ENCODE measurements at regions not wholly inside any gene's neighbourhood (a gene's known extent, or its start where the extent isn't known, plus 50 kb on each side); places are given as distances from the start of the nearest gene placed in this dataset.

DNA sequence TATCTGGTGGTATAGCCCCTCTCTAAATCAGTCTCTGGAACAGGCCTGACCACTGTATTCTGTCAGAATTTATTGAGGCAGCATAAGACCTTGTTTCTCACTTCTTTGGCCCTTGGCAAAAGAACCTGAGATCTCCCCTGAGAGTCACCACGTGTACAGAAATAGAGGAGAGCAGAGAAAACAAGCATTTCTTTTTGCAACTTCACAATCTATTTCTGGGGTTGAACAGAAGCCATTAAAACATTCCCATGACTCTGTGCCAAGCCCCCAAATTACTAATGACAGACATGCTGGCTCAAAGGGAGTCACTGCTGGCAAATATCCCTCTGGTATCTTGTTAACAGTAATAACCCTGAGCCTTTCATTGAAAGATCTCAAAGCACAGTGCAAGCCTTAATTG lies 395.3 kb downstream of the MAFB start:
- Histone ChIP-seq H3K36me3 (ENCODE audit: insufficient read depth, low read length) (no peaks in the 10 kb centered on the region), H3K9me3 (ENCODE audit: insufficient read depth, low read depth, low read length) (0 out of 2 replicates have a peak, but pooled peaks cover 5% of the 10 kb centered on the region), H3K4me2 (ENCODE audit: low read depth, low read length, poor library complexity, severe bottlenecking) (no peak overlapping the region), H3K4me3 (ENCODE audit: low read length, poor library complexity, severe bottlenecking) (no peak overlapping the region), H3F3A (ENCODE audit: low read depth) (no peaks in the 10 kb centered on the region), H4K20me1 (ENCODE audit: insufficient read depth, low read length, poor library complexity, severe bottlenecking) (no peaks in the 10 kb centered on the region), H2AFZ (ENCODE audit: low read length) (no peak overlapping the region), H3K4me1 (ENCODE audit: insufficient read depth, low read length, poor library complexity, severe bottlenecking) (no peaks in the 10 kb centered on the region), H3K9me2 (replicated peaks; ENCODE audit: low read depth, low read length) (no peaks in the 10 kb centered on the region), H3K27me3 (ENCODE audit: insufficient read depth, low read length, poor library complexity, severe bottlenecking) (no peaks in the 10 kb centered on the region), H3K79me2 (ENCODE audit: insufficient read depth, low read length) (no peaks in the 10 kb centered on the region), H3K9ac (ENCODE audit: low read depth, low read length, poor library complexity, severe bottlenecking) (no peak overlapping the region)
- TF ChIP-seq, protein P1, sequence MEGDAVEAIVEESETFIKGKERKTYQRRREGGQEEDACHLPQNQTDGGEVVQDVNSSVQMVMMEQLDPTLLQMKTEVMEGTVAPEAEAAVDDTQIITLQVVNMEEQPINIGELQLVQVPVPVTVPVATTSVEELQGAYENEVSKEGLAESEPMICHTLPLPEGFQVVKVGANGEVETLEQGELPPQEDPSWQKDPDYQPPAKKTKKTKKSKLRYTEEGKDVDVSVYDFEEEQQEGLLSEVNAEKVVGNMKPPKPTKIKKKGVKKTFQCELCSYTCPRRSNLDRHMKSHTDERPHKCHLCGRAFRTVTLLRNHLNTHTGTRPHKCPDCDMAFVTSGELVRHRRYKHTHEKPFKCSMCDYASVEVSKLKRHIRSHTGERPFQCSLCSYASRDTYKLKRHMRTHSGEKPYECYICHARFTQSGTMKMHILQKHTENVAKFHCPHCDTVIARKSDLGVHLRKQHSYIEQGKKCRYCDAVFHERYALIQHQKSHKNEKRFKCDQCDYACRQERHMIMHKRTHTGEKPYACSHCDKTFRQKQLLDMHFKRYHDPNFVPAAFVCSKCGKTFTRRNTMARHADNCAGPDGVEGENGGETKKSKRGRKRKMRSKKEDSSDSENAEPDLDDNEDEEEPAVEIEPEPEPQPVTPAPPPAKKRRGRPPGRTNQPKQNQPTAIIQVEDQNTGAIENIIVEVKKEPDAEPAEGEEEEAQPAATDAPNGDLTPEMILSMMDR (conservative IDR thresholded peaks at IDR 0.05; ENCODE audit: low read length), result no peak
- TF ChIP-seq EZH2phosphoT487 (IDR thresholded peaks at IDR 0.05; ENCODE audit: borderline replicate concordance), result no peak

DNA sequence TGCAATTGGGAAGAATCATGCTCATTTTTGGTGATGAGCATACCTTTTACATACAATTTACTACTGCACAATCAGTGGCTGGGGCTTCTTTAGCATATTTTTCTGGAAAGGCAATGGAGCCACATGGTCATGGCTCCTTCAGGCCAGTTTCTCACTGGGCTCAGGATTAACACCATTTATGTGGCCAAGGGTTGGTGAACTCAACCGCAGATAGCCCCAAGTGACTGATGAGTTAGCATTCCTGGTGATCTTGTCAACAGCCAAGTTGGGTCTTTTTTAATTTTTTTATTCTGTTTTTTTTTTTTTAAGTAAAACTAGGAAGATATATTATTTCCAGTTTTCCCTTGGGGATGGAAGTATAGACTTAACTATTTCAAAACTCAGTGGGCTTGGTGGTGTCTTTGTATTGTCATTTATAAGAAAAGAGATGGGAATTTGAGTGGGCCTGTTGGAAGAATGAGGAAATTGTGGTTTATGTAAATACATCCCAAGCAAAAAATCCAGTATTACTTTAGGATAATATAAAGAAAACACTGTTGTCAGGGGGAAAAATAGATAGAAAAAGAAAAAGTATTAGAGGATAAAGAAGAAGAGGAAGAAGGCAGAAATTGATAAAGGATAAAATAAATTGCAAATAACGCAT lies 397.4 kb downstream of the MAFB start:
- Histone ChIP-seq H3K4me1 (ENCODE audit: insufficient read depth, low read length, poor library complexity, severe bottlenecking) (no peaks in the 10 kb centered on the region), H2AFZ (ENCODE audit: low read length) (no peak overlapping the region), H3K4me2 (ENCODE audit: low read depth, low read length, poor library complexity, severe bottlenecking) (no peak overlapping the region), H3K9me2 (replicated peaks; ENCODE audit: low read depth, low read length) (no peaks in the 10 kb centered on the region), H3K27me3 (ENCODE audit: insufficient read depth, low read length, poor library complexity, severe bottlenecking) (no peaks in the 10 kb centered on the region), H3K9ac (ENCODE audit: low read depth, low read length, poor library complexity, severe bottlenecking) (no peak overlapping the region), H3K9me3 (ENCODE audit: insufficient read depth, low read depth, low read length) (no peaks in the 10 kb centered on the region), H4K20me1 (ENCODE audit: insufficient read depth, low read length, poor library complexity, severe bottlenecking) (no peaks in the 10 kb centered on the region), H3K36me3 (ENCODE audit: insufficient read depth, low read length) (no peaks in the 10 kb centered on the region), H3K4me3 (ENCODE audit: low read length, poor library complexity, severe bottlenecking) (no peak overlapping the region), H3F3A (ENCODE audit: low read depth) (no peaks in the 10 kb centered on the region), H3K79me2 (ENCODE audit: insufficient read depth, low read length) (no peaks in the 10 kb centered on the region)
- TF ChIP-seq EZH2phosphoT487 (IDR thresholded peaks at IDR 0.05; ENCODE audit: borderline replicate concordance), result no peak
- TF ChIP-seq, protein P1 (conservative IDR thresholded peaks at IDR 0.05; ENCODE audit: low read length), result no peak

DNA sequence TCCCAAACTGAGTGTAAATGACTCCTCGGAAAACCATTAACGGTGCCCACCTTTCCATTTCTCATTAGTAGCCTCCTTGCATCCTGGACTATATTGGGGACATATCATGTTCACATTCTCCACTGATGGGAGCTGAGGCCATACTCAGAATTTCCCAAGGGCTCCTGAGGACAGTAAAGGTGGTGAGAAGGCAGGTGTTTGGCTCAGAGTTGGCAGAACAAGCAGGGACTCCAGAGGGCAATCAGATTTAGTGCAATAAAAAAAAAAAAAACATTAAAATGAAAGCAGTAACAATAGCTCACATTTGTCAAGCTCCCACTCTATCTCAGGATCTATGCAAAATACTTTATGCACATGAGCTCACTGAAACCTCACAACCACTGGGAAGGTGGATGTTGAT lies 401.4 kb downstream of the MAFB start:
- H3K36me3 ChIP-seq (ENCODE audit: insufficient read depth, low read length), result no peaks in the 10 kb centered on the region
- no peaks in the 10 kb centered on the region for H3K9me3 ChIP-seq (ENCODE audit: insufficient read depth, low read depth, low read length)
- no peak overlapping the region for H3K4me3 ChIP-seq (ENCODE audit: low read length, poor library complexity, severe bottlenecking)
- peaks cover 4% of the 10 kb centered on the region for H3K27me3 ChIP-seq (ENCODE audit: insufficient read depth, low read length, poor library complexity, severe bottlenecking)
- H4K20me1 ChIP-seq (ENCODE audit: insufficient read depth, low read length, poor library complexity, severe bottlenecking), result no peaks in the 10 kb centered on the region
- TF ChIP-seq EZH2phosphoT487 (IDR thresholded peaks at IDR 0.05; ENCODE audit: borderline replicate concordance), result no peak
- TF ChIP-seq, protein P1 (conservative IDR thresholded peaks at IDR 0.05; ENCODE audit: low read length), result no peak
- no peaks in the 10 kb centered on the region for H3F3A ChIP-seq (ENCODE audit: low read depth)
- no peak overlapping the region for H2AFZ ChIP-seq (ENCODE audit: low read length)
- no peaks in the 10 kb centered on the region for H3K9me2 ChIP-seq (replicated peaks; ENCODE audit: low read depth, low read length)
- H3K4me2 ChIP-seq (ENCODE audit: low read depth, low read length, poor library complexity, severe bottlenecking), result no peak overlapping the region
- H3K4me1 ChIP-seq (ENCODE audit: insufficient read depth, low read length, poor library complexity, severe bottlenecking), result no peaks in the 10 kb centered on the region
- H3K9ac ChIP-seq (ENCODE audit: low read depth, low read length, poor library complexity, severe bottlenecking), result no peak overlapping the region
- no peaks in the 10 kb centered on the region for H3K79me2 ChIP-seq (ENCODE audit: insufficient read depth, low read length)
